NCI-H2196 (cell line): ENCODE measurements at regions not wholly inside any gene's neighbourhood (a gene's known extent, or its start where the extent isn't known, plus 50 kb on each side); places are given as distances from the start of the nearest gene placed in this dataset.
A peak's percentile ranks its signal among the peaks of the same experiment; 100 is the strongest.
"Not testable (repeated sequence)": the region's sequence is repeated elsewhere in the genome, so short reads cannot be mapped to it uniquely, and the experiment has no call there.

Experiments used
- DNase-seq: peaks from one replicate; lab custom pipeline; 2025; ENCODE audit not compliant: unreplicated experiment; lab: John Stamatoyannopoulos, UW

- DNase-seq: no peak
Measured at GRCh38 chr2:61774351-61774750, 79.5 kb downstream of the FAM161A start.

- DNase-seq: no peak
Measured at GRCh38 chr2:61771904-61772845, 81.7 kb downstream of the FAM161A start.

- DNase-seq: no peak
Measured at GRCh38 chr2:61770746-61771145, 83.1 kb downstream of the FAM161A start.

- no peak for DNase-seq
Measured at GRCh38 chr2:61770298-61770697, 83.6 kb downstream of the FAM161A start.

GRCh38 chr2:61769093-61769675 is 84.7 kb downstream of the FAM161A start:
- no peak for DNase-seq

- peak; percentile 90 for DNase-seq
Measured at GRCh38 chr2:61764035-61764800, 89.6 kb downstream of the FAM161A start.

- DNase-seq: peak; percentile 80
Measured at GRCh38 chr2:61763605-61764034, 90.2 kb downstream of the FAM161A start.

GRCh38 chr2:61762292-61762691 is 91.6 kb downstream of the FAM161A start:
- DNase-seq: no peak

- DNase-seq: no peak
Measured at GRCh38 chr2:61759718-61760117, 94.1 kb downstream of the FAM161A start.

- DNase-seq: no peak
Measured at GRCh38 chr2:61759005-61759404, 94.9 kb downstream of the FAM161A start.

- no peak for DNase-seq
Measured at GRCh38 chr2:61758159-61758558, 95.7 kb downstream of the FAM161A start.

GRCh38 chr2:61753512-61753911 is 100.3 kb downstream of the FAM161A start:
- no peak for DNase-seq

- DNase-seq: no peak
Measured at GRCh38 chr2:61750624-61751023, 103.2 kb downstream of the FAM161A start.

GRCh38 chr2:61742955-61743354 is 110.9 kb downstream of the FAM161A start:
- no peak for DNase-seq

- DNase-seq: no peak
Measured at GRCh38 chr2:61737841-61738240, 116.0 kb downstream of the FAM161A start.

- DNase-seq: no peak
Measured at GRCh38 chr2:61736953-61737352, 116.9 kb downstream of the FAM161A start.

GRCh38 chr2:61733563-61733962 is 120.3 kb downstream of the FAM161A start:
- no peak for DNase-seq

GRCh38 chr2:61732787-61733186 is 121.1 kb downstream of the FAM161A start:
- DNase-seq: no peak

- DNase-seq: no peak
Measured at GRCh38 chr2:61727746-61728145, 126.1 kb downstream of the FAM161A start.

- DNase-seq: no peak
Measured at GRCh38 chr2:61726456-61727209, 127.2 kb downstream of the FAM161A start.

- DNase-seq: not testable (repeated sequence)
Measured at GRCh38 chr2:61723364-61723763, 130.5 kb downstream of the FAM161A start.
